Keratinocyte (primary cell): ENCODE measurements at regions not wholly inside any gene's neighbourhood (a gene's known extent, or its start where the extent isn't known, plus 50 kb on each side); places are given as distances from the start of the nearest gene placed in this dataset.

Experiments used
- EZH2 ChIP-seq: IDR thresholded peaks from one replicate; pipeline ENCODE4 v1.6.1; 2012; ENCODE audit warnings: inconsistent platforms, mild to moderate bottlenecking, low read length, moderate library complexity
- TF ChIP-seq, protein P1 (sequence below), 3 experiments: IDR thresholded peaks in 1 of 3; conservative IDR thresholded peaks in 1 of 3; optimal IDR thresholded peaks in 1 of 3; 2 replicates in 2 of 3; 3 replicates in 1 of 3; pipeline versions ENCODE3 to v1.5.1; 2011; ENCODE audit warnings: low read length in 3 of 3, mild to moderate bottlenecking in 3 of 3, moderate library complexity in 2 of 3, control low read depth in 1 of 3, inconsistent platforms in 1 of 3; ENCODE audit not compliant: insufficient read depth in 2 of 3; ENCODE audit errors: extremely low read depth in 1 of 3

DNA sequence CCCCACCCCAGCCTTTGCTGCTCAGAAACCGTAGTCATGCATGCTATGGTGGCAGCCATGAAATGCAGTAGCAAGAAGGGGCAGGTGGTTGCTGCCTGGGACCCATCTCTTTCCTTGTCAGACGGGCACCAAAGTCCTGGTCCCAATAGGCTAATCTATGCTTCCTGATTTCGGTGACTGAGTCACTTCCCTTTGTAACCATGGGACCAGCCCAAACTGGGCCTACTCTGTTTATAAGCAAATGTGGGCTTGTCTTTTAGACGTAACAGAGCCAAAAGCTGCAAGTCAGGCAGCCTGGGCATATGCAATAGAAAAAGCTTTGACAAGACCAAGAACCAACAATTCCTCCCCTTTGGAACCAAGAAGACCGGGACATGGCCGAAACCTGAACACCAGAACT lies 99.1 kb upstream of the RBBP6 start:
- TF ChIP-seq EZH2, result no peak
- TF ChIP-seq, protein P1, sequence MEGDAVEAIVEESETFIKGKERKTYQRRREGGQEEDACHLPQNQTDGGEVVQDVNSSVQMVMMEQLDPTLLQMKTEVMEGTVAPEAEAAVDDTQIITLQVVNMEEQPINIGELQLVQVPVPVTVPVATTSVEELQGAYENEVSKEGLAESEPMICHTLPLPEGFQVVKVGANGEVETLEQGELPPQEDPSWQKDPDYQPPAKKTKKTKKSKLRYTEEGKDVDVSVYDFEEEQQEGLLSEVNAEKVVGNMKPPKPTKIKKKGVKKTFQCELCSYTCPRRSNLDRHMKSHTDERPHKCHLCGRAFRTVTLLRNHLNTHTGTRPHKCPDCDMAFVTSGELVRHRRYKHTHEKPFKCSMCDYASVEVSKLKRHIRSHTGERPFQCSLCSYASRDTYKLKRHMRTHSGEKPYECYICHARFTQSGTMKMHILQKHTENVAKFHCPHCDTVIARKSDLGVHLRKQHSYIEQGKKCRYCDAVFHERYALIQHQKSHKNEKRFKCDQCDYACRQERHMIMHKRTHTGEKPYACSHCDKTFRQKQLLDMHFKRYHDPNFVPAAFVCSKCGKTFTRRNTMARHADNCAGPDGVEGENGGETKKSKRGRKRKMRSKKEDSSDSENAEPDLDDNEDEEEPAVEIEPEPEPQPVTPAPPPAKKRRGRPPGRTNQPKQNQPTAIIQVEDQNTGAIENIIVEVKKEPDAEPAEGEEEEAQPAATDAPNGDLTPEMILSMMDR (optimal IDR thresholded peaks at IDR 0.05 in 1 of 3, IDR thresholded peaks at IDR 0.05 in 1 of 3, conservative IDR thresholded peaks at IDR 0.05 in 1 of 3; ENCODE audit: extremely low read depth in 1 of 3, insufficient read depth in 2 of 3, low read length in 3 of 3), result no peak
